Thoracic aorta (tissue), 2 donors: ENCODE measurements at regions not wholly inside any gene's neighbourhood (a gene's known extent, or its start where the extent isn't known, plus 50 kb on each side); places are given as distances from the start of the nearest gene placed in this dataset.

Experiments
- ATAC-seq: fragments of 150-250 bp; one replicate; pipeline ENCODE4 v1.8.0; 2017; ENCODE audit warnings: low read depth; ENCODE audit not compliant: insufficient number of reproducible peaks, low FRiP score
- DNase-seq: peaks from one replicate; pipeline ENCODE4 v3.0.0-alpha.2; 2020; ENCODE audit warnings: low spot score
- H3K27ac ChIP-seq, 2 donors: fragments of 200-600 bp; sonication (generic); 1 replicate in 1 of 2; 2 replicates in 1 of 2; pipeline ENCODE4 v1.5.1; 2016; ENCODE audit warnings: mild to moderate bottlenecking in 2 of 2, moderate library complexity in 2 of 2
- H3K27me3 ChIP-seq: fragments of 200-600 bp; sonication (generic); replicated peaks from 2 replicates; pipeline ENCODE4 v1.6.0; 2016; ENCODE audit warnings: mild to moderate bottlenecking; ENCODE audit not compliant: insufficient read depth
- H3K36me3 ChIP-seq: fragments of 200-600 bp; sonication (generic); one replicate; pipeline ENCODE4 v1.5.1; 2016
- H3K4me1 ChIP-seq, 2 donors: fragments of 200-600 bp; sonication (generic); 1 replicate in 1 of 2; 2 replicates in 1 of 2; pipeline versions ENCODE4 v1.5.1 to v1.6.0; 2016; ENCODE audit warnings: low read depth in 2 of 2, mild to moderate bottlenecking in 1 of 2; ENCODE audit not compliant: control insufficient read depth in 1 of 2
- H3K4me3 ChIP-seq: fragments of 200-600 bp; sonication (generic); 2 replicates; pipeline ENCODE4 v1.5.1; 2016; ENCODE audit warnings: mild to moderate bottlenecking
- H3K9me3 ChIP-seq: fragments of 200-600 bp; sonication (generic); 2 replicates; pipeline ENCODE4 v1.5.1; 2016
- TF ChIP-seq, protein P1 (sequence below): fragments of 200-600 bp; sonication (generic); IDR thresholded peaks from one replicate; pipeline ENCODE4 v1.5.1; 2019; ENCODE audit warnings: antibody characterized with exemption

DNA sequence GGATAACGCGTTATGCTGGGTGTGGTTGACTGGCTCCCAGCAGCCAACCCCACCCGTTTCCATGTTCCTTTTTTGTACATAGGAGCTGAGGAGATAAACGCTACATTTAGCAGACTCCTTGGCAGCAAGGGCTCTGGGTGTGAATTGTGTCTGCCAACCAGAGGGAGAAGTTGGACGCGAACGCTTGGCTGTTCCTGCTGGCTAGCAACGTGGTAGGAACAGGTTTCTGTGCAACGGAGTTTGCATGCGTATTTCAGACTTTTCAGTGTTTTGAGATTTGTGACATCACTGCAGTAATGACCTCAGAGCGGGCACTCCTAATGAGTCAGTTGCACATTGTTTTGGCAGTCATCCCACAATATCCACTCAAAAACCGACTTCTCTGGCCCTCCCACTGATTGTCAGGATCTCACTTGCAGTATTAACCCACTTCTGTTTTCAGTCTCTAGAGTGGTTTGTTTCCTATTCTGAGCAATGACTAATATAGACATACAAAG lies 98.7 kb upstream of the RGS1 start:
- Histone ChIP-seq H3K9me3 (no peaks in the 10 kb centered on the region), H3K36me3 (no peaks in the 10 kb centered on the region), H3K27ac (peak overlapping the region in 1 of 2 donors; percentile 53), H3K27me3 (no peaks in the 10 kb centered on the region), H3K4me1 (peaks cover 0 to 8% of the 10 kb centered on the region in 2 donors), H3K4me3 (peak overlapping the region; percentile 46)
- peak; percentile 44 for ATAC-seq
- TF ChIP-seq, protein P1, sequence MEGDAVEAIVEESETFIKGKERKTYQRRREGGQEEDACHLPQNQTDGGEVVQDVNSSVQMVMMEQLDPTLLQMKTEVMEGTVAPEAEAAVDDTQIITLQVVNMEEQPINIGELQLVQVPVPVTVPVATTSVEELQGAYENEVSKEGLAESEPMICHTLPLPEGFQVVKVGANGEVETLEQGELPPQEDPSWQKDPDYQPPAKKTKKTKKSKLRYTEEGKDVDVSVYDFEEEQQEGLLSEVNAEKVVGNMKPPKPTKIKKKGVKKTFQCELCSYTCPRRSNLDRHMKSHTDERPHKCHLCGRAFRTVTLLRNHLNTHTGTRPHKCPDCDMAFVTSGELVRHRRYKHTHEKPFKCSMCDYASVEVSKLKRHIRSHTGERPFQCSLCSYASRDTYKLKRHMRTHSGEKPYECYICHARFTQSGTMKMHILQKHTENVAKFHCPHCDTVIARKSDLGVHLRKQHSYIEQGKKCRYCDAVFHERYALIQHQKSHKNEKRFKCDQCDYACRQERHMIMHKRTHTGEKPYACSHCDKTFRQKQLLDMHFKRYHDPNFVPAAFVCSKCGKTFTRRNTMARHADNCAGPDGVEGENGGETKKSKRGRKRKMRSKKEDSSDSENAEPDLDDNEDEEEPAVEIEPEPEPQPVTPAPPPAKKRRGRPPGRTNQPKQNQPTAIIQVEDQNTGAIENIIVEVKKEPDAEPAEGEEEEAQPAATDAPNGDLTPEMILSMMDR = no peak
- DNase-seq = peak; percentile 28

GRCh38 chr1:192477630-192478029 lies 97.9 kb upstream of the RGS1 start:
- Histone ChIP-seq H3K36me3 (no peaks in the 10 kb centered on the region), H3K9me3 (no peaks in the 10 kb centered on the region), H3K4me1 (peaks cover 0 to 8% of the 10 kb centered on the region in 2 donors), H3K4me3 (no peak overlapping the region), H3K27me3 (no peaks in the 10 kb centered on the region), H3K27ac (no peak overlapping the region)
- TF ChIP-seq, protein P1 = peak; percentile 55
- DNase-seq (no peak), ATAC-seq (no peak)

GRCh38 chr1:192485692-192486436 lies 89.7 kb upstream of the RGS1 start:
- no peaks in the 10 kb centered on the region for H3K27me3 ChIP-seq
- H3K9me3 ChIP-seq = no peaks in the 10 kb centered on the region
- H3K27ac ChIP-seq = peak overlapping the region; percentile 60 to 79
- ATAC-seq (peak; percentile 99), DNase-seq (peak; percentile 78)
- no peaks in the 10 kb centered on the region for H3K36me3 ChIP-seq
- peaks cover 16 to 45% of the 10 kb centered on the region in 2 donors for H3K4me1 ChIP-seq
- H3K4me3 ChIP-seq = no peak overlapping the region
- TF ChIP-seq, protein P1 = no peak

DNA sequence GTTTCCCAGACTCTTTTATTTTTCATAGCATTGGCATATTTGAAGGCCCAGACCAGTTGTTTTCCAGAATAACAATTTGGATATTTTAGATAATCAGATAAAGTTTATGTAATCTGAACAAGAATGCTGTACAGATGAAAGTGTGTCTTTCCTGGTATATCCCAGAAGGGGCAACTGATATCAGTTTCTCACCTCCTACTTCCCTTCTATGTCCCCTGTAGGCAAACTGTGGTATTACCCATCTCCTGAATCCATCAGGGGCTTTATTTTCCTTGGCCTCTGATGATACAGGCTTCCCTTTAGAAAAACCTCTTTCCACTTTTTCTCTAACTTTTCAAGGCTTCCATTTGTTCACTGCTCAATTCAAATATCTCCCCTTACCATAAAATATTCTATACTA lies 87.5 kb upstream of the RGS1 start:
- Histone ChIP-seq H3K36me3 (no peaks in the 10 kb centered on the region), H3K4me3 (no peak overlapping the region), H3K27ac (no peak overlapping the region), H3K9me3 (no peaks in the 10 kb centered on the region), H3K4me1 (peaks cover 16 to 45% of the 10 kb centered on the region in 2 donors), H3K27me3 (no peaks in the 10 kb centered on the region)
- TF ChIP-seq, protein P1 = no peak
- DNase-seq (no peak), ATAC-seq (no peak)

DNA sequence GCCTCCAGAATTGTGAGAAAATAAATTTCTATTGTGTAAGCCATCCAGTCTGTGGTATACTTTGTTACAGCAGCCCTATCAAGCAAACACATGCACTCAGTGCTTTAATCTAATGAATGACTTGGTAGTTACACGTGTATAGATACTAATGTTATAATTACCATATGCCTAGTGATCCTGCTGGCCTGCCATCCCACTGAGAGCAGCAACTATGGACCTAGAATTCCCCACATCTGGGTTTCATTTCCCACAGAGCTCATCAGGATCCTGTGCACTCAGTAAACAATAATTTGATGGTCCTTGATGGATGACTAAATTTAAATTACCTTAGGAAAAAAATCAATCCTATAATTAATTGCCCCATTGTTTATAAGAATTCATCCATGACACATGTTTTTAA lies 86.5 kb upstream of the RGS1 start:
- ATAC-seq (no peak), DNase-seq (no peak)
- Histone ChIP-seq H3K4me3 (no peak overlapping the region), H3K4me1 (peaks cover 16 to 45% of the 10 kb centered on the region in 2 donors), H3K36me3 (no peaks in the 10 kb centered on the region), H3K27me3 (no peaks in the 10 kb centered on the region), H3K9me3 (no peaks in the 10 kb centered on the region), H3K27ac (peak overlapping the region; percentile 33 to 50)
- TF ChIP-seq, protein P1 = no peak
